SIG-M5 treated with dmso at 0.1 percent for 504 hours (cell line): ENCODE measurements at regions not wholly inside any gene's neighbourhood (a gene's known extent, or its start where the extent isn't known, plus 50 kb on each side); places are given as distances from the start of the nearest gene placed in this dataset.

Source experiments
- DNase-seq: peaks from one replicate; lab custom pipeline; 2025; ENCODE audit not compliant: unreplicated experiment; lab: John Stamatoyannopoulos, UW

DNA sequence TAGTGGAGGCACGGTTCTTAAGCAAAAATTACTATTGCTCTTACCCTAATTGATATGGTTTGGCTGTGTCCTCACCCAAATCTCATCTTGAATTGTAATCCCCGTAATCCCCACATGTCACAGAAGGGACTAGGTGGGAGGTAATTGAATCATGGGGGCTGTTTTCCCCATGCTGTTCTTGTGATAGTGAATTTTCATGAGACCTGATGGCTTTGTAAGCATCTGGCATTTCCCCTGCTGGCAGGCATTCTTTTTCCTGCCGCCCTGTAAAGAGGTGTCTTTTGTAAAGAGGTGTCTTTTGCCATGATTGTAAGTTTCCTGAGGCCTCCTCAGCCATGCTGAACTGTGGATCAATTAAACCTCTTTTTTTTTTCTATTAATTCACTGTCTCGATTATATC is 1691.8 kb upstream of the SLC39A10 start:
- no peak for DNase-seq

DNA sequence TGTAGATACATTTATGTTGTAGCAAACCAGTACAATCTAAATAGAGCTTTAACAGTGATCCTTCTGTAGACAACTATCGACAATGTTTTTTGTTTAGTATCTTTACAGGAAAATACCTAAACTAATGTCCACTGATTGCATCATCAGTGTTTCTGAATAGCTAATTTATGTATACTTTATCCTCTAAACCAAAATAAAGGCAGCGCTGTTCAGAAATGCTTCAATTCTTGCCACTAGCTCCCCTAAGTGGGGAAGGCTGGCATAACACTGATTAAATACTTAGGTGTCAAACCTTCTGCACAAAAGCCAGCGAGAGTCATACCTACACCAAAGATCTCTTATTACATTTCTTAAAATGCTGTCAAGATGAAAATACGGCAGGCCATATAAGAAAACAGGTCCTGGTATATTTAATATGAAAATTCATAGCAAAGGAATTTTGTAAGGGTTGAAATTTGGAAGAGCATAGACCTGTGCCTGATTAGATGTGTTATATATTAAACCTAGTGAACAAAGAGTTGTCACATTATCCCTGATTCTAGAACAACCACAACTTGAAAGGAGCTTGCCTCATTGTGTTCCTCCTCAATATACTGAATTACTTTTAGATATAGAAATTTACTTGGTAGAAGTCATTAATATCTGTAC is 1693.4 kb upstream of the SLC39A10 start:
- peak; percentile 20 for DNase-seq

DNA sequence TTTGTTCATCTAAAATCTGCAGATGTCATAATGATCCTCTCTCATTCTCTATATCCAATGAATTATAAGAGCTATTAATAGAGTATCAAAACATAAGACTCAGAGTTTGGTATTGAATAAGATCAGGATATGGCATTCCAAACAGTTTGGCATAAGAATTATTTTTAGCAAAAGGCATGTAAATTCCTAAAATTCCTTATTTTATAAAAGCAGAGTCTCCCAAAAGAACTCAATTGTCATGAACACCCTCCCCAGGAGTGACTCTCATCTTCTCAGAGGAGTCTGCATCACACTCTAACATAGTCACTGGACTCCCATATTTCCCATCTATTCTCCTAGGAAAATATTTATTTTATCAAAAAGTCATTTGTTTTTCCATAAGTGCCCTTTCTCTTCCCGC is 1710.2 kb upstream of the SLC39A10 start:
- DNase-seq: no peak

DNA sequence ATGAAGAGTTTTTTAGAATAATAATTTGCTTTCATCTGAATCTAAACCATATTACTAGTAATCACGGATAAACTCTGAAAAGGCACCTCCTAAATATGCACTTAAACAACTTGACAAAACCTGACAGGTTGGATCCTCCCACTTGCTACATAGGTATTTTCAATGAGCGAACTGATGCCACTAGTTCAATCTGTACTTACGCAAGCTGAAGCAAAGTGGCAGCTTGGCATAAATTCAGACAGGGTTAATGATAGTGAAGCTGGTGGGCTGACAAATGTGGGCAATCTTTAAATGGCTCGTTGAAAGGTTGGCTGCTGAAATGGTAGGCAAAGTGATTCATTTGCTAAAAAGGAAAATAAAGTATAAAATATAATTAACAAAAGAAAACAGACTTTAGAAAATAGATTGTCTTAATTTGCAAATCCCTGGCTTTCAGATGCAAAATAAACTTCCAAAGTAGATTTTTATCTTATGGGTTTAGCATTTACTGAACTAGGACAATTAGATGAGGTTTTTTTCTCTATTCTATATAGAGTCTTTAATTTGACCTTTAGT is 1713.5 kb upstream of the SLC39A10 start:
- no peak for DNase-seq

DNA sequence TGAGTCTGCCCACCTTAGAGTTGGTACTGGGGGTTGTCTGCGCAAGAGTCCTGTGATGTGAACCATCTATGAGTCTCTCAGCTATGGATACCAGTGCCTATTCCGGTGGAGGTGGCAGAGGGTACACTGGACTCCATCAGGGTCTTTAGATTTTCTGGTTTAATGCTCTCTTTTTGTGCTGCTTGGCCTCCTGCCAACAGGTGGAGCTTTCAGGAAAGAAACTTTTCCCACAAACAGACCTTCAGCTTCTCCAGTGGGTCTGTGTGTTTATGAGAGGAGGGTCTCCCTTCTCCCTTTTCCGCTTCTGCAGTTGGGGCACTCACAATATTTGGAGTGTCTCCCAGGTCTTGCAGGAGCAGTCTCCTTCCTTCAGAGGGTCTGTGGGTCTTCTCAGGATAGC is 1721.9 kb upstream of the SLC39A10 start:
- no peak for DNase-seq

DNA sequence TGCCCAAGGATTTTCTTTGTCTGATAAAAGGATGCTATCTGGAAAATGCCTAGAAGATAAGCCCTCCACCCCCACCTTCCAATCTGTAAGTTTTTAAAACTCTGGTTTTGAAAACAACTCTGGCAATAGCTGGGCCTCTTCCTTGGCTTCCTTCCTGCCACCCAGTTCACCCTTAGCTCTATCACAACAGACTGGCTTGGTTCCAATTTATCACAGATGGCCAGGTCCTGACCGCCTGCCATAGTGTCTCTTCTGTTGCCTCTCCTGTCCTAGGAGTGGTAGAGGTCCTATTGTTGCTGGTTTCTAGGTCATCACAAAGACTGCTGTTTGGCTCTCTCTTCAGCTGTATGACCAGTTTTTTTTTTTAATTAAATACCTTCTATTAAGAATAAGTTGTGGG is 1727.9 kb upstream of the SLC39A10 start:
- DNase-seq: no peak

DNA sequence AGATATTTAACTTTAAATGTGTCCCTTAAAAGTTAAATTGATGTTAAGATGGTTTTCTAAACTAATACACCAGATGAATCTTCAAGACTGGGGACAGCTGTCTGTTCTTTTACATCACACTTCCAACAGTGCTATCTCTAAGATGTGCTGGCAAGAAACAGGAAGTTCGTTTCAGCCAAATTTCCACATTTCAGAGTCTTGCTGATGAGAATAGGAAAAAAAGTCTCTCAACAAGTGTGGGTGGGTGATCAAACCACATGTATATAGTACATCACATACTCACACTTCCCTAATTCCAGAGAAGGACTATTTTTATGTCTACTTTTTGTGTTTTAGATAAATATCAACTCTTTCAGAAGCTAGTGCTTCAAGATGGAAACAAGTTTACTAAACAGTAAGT is 1712.8 kb upstream of the TMEFF2 start:
- peak; percentile 90 for DNase-seq

DNA sequence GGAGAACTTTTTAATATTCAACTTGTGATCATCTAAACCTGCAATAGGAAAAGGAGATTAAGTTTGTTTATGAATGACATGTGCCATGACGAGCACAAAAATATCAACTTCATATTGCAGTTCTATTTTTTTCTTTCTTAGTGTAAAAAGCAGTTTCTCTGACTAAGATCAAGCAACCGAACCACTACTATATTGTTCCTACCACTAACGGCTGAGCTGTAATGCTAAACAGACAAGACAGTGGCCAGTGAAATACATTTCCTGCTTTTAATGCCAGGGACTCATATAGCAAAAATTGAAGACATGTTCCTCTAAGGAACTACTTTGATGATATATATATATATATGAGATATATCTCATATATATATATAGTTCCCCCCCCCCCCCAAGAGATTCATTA is 1705.6 kb upstream of the TMEFF2 start:
- no peak for DNase-seq

DNA sequence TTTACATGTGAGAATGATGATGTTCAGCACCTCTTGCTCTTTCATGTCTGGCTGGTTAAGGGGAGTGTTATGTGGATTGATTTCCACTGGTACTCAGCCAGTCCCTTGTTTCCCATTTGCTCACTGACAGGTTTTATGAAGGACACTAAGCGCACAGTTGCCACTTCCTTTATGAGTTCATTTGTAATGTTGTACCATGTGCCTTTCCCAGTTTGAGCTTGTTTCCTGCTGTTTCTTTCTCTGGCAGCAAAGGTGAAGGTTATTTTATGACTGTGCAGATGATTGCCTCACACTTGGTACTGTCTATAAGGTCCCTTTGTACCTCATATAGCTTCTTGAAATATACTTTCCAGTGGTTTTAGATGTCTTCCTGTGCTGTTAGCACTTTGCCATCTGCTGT is 1700.5 kb upstream of the TMEFF2 start:
- DNase-seq: no peak

DNA sequence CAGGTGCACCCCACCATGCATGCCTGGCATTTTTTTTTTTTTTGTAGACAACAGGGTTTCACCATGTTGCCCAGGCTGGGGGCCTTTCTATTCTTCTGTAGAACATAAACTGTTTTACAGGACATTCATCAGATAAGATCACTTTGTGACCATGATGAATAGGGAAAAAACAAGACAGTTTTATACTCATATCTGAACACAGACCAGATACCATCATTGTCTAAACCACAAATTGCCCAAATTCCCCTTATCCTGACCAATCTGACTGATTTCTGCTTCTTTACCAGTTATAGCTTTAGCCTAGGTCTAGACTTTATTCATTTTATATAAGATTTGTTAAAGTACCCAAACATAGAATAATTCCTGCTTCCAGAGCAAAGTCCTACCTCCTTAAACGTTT is 1699.3 kb upstream of the TMEFF2 start:
- DNase-seq: no peak

DNA sequence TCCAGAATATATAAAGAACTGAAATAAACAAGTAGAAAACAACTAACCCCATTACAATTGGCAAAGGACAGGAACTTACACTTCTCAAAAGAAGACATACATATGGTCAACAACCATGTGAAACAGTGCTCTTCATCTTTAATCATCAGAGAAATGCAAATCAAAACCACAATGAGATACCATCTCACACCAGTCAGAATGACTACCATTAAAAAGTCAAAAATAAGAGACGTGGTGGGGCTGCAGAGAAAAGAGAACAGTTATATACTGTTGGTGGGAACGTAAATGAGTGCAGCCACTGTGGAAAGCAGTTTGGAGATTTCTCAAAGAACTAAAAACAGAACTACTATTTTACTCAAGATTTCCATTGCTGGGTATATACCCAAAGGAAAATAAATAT is 1696.3 kb upstream of the TMEFF2 start:
- DNase-seq: no peak

DNA sequence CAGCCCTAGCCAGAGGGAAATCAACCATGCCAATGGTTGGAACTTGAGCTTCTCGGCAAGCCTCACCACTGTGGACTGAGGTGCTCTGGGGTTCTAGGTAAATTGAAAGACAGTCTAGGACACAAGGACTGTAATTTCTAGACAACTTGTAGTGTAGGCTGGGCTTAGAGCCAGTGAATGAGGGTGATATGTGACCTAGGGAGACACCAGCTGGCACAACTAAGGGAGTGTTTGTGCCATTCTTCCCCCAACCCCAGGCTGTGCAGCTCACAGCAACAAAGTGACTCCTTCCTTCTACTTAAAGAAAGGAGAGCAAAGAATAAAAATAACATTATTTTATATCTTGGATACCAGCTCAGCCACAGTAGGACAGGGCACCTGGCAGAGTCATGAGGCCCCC is 1690.7 kb upstream of the TMEFF2 start:
- no peak for DNase-seq

DNA sequence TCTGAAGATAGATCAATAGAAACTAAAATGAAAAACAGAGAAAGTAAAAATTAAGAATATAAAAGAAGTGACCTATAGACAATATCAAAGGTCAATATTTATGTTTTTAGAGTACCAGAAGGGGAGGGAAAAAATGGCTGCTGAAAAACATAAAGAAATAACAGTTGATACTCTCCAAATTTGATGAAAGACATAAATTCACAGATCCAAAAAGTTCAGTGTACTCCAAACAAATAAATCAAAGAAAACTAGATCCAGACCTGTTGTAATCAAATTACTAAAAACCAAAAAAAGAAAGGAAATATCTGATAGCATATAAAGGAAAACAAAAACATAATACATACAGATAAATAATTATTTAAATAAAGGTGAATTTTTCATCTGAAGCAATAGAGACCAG is 1689.1 kb upstream of the TMEFF2 start:
- no peak for DNase-seq

DNA sequence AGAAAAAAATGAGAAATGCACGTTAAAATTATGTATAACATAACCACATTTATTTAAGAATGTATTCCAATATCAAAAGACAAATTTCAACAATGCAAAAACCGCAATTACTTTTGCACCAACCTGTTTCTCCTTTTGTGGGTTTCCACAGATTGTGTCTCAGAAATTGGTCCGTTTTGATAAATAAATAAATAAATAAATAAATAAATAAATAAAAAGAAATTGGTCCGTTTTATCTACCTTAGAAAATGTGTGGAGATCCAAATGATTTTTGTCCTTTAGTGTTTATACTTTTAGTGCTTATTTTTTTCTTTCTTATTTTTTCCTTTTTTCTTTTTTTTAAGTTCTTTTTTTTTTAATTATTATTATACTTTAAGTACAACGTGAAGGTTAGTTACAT is 1682.2 kb upstream of the TMEFF2 start:
- DNase-seq: no peak

DNA sequence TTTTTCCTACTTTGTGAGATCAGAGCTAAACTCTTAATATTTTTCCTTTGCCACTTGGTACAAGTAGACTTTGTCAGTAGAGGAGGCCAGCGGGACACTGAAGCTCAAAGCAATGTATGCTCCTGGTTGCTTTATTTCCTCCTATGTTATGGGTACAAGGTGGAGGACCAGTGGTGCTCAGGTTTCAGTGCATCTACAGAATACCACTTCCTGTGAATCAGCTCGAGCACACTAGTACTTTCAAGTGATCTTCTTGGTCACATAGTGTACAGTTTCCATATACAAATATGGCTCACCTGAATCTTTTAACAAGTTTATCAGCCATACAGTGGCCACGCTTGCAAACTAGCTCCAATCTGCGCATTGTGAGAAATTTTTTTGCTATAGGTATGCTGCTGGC is 1674.8 kb upstream of the TMEFF2 start:
- no peak for DNase-seq

DNA sequence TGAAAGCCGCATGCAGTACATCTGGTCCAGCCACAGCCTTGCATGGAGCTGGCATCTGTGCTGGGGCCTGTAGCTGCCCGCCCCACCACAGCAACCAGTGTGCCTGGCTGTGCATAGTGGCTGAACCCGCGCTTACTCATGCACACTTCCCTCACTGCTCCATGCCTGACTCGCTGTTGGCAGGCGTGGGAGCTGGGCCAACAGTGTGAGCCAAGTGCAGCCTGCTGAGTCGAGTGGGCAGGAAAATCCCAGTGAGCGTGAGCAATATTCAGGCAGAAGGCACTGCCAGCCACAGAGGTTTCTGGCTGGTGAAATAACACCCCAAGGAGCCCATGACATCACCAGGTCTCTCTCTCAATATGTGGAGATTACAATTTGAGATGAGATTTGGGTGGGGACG is 1674.1 kb upstream of the TMEFF2 start:
- DNase-seq: no peak

DNA sequence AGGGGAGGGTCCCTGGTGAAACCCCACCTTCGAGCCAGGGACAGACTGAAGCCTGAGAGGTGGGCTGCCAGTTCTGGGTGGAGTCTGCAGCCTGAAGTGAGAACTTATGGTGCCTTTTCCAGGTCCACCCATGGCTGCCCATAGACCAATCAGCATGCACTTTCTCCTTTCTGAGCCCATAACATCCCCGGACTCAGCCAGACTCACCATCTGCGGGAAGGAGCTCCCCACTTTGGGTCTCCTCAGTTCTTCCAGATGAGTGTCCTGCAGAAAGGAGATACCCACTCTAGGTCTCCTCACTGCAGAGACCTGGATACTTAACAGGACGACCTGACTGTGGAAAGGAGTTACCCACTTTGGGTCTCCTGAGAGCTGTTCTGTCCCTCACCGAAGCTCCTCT is 1673.4 kb upstream of the TMEFF2 start:
- DNase-seq: no peak

DNA sequence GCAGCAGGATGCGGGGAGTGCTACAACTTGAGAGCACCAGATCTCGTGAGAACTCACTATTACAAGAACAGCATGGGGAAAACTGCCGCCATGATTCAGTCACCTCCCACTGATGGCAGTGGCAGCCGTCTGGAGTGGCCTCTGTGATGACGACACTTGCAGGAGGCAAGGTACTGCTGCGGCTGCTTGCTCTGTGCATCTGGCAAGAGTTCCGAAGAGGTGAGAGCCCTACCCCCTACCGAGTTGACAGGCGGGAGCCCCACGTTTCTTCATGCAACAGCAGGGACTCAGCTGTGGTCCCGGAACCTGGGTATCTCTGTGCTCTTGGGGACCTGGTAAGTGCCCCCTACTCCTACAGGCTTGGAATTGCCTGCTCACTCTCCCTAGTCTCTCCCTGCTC is 1672.7 kb upstream of the TMEFF2 start:
- DNase-seq: no peak

DNA sequence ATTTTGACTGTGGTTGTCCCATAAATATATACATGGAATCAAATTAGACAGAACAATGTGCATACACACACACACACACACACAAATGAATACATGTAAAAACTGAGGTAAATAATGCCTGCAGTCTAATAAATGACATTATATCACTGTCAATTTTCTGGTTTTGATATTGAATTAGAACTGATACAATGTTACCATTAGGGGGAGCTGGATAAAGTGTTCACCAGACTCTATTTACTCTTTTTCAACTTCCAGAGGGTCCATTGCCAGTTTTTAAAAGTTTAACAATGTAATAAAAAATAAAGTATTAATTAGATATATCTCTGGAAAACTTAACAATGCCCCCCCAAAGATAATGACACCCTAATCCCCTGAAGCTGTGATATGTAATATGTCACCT is 1666.8 kb upstream of the TMEFF2 start:
- DNase-seq: no peak

DNA sequence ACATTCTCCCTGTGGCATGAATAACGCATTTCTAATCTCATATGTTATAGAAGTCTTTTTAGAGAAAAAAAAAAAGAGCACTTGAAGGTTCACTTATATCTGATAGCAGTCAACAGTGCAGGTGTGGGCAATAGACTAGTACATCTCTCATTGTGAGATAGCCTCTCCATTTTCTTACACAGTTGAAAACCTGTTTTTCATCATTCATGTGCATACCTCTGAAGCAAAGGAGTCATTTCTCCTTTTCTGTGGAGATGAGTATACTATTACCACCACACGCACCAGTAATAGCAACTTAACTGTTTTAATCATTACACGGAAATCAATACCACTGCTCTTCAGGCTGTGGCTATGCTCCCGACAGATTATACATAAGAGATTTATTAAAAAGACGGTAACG is 1653.3 kb upstream of the TMEFF2 start:
- no peak for DNase-seq

DNA sequence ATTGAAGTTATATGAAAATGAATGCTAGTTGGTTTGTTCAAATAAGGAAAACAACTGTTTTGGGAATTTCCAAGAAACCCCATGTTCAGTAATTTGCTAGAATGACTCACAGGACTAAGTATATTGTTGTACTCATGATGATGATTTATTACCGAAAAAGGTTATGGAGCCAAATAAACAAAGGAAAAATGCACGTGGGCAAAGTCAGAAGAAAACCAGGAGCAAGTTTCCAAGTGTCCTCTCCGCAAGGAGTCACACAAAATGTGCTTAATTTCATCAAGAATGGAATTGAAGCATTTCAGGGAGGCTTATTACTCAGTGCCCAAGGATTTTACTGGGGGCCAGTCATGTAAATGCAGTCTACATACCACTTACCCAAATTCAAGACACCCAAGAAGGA is 1652.4 kb upstream of the TMEFF2 start:
- no peak for DNase-seq

DNA sequence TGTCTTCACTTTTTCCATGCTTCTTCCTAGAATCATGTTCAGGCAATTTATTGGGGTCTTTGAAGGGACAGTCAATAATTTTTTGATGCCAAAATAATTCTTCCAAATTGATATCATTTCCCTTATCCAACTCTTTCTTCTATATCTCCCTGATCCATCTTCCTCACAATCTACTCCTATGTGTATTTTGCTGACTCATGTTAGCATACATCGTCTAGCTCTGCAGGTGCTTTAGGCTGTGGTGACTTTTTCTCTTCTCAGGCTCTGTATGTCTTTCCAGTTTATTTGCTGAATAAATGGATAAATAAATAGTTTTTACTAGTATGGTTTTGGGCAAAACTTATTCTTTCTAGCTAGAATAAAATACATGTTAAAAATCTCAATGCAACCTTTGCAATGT is 1650.9 kb upstream of the TMEFF2 start:
- no peak for DNase-seq

DNA sequence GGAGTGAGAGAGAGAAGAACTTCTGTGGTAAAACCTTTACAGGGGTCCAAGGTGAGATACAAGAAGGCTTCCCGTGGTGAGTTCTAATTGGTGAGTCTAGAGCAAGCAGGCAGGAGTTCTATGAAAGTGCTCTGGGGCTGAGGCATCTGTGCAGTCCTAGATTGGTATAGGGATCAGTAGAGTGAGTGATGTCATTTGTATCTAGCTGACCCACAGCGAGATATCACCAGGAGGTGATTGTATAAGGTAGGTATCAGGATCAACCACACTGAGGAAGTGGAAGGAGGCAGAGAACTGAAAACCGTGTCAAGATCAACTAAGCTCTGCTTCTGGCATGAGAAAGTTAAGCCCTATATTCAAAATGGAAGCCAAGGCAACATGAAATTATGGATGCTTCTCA is 1648.9 kb upstream of the TMEFF2 start:
- no peak for DNase-seq
